ENCODE measurements at regions not wholly inside any gene's neighbourhood (a gene's known extent, or its start where the extent isn't known, plus 50 kb on each side); places are given as distances from the start of the nearest gene placed in this dataset.

DNA sequence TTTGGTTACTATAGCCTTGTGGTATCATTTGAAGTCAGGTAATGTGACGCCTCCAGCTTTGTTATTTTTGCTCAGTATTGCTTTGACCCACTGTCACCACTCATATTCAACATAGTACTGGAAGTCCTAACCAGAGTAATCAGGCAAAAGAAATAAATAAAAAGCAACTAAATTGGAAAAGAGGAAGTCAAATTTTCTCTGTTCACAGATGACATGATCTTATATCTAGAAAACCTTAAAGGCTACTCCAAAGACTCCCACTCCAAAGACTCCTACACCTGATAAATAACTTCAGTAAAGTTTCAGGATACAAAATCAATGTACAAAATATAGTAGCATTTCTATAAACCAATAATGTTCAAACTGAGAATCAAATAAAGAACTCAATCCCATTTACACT, 348.6 kb downstream of the CXXC4 start:
- in situ Hi-C loops (cut with HindIII; ENCODE audit: low sequenced_read_pairs), result no loop called here

DNA sequence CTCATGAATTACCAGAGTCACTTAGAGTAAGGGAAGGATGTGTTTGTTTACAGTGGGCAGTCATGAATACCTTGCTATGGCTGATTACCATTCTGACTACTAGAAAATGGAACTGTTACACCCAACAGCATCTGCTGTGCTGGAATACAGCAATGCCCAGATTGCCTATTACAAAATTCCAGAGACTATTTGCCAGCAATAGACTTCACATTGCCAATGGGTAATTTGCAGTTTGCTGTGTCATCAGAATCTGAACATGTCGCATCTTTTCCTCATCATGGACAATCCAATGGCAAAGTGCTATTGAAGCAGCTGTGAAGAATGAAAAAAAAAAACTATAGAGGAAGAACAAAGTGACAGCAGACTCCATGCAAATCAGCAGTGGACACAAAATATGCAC, 356.6 kb downstream of the CXXC4 start:
- in situ Hi-C loops (cut with HindIII; ENCODE audit: low sequenced_read_pairs), result no loop called here

DNA sequence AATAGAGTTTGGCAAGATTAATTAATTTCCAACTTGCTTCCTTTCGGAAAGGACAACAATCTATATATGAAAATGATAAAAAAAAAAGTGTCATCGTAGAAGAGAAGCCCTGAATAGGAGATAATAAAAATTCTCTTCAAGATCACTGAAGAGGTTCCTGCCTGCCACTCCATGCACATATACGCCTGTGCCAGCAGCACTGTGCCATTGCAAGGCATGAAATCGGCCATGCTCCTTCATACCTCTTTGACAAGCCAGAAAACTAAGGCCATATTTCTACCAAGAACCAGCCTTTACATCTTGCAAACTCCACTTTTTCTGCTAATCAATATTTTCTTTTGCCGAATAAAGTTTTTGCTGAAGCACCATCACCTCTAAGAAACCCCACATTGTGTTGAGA, 365.5 kb downstream of the CXXC4 start:
- in situ Hi-C loops (cut with HindIII; ENCODE audit: low sequenced_read_pairs), result no loop called here

DNA sequence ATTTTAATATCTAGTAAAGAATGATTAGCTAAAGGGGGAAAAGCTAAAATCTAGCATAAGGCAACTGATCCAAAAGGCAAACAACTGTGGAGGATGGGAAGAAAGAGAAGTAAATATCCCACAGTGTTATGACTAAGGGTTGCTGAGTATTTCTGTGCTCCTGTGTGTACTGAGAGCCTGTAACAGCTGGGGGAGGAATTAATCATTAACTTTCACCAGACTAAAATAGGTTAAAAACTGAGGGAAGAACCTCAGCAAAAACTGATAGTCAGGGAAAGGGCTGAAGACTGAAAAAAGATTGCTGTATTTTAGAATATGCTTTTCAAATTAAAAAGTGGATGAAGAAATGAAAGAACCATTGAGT, 365.9 kb downstream of the CXXC4 start:
- in situ Hi-C loops (cut with HindIII; ENCODE audit: low sequenced_read_pairs), result no loop called here

DNA sequence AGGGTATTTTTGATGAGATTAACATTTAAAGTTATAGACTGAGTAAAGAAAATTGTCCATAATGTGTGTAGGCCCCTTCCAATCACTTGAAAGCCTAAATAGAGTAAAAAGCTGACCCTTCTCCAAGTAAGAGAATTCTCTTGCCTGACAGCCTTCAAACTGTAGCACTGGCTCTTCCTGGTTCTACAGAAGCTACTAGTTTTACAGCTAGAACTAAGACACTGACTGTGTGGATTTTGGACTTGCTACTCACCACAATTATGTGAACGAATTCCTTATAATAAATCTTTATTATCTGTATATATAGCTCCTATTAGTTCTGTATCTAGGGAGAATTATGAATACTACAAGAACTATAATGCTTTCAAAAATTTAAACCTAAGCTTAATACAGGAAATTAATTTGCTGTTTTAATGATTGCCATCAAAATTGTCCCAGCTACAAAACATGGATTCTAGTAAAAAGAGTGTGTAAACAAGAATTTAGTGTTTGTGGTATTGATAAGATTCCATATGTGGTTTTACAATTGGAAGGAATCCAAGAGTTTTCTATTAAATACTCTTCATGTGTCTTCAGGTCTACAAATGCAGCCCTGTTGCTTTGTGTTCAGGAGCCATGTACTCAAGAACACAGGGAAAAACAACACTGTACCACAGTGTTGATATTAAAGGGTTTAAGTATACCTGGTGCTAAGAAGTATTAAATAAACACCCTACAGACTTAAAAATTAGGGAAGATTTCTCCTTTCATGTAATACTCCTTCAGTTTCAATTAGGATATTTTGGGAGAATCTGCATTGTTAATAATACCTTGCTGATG, 366.5 kb downstream of the CXXC4 start:
- in situ Hi-C loops (cut with HindIII; ENCODE audit: low sequenced_read_pairs), result no loop called here

DNA sequence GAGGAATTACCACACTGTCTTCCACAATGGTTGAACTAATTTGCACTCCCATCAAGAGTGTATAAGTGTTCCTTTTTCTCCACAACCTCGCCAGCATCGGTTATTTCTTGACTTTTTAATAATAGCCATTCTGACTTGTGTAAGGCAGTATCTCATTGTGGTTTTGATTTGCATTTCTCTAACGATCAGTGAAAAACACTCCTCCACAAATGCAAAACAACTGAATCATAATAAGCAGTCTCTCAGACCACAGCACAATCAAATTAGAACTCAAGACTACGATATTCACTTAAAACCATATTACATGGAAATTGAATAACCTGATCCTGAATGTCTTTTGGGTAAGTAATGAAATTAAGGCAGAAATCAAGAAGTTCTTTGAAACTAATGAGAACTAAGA, 371.7 kb downstream of the CXXC4 start:
- in situ Hi-C loops (cut with HindIII; ENCODE audit: low sequenced_read_pairs), result no loop called here

DNA sequence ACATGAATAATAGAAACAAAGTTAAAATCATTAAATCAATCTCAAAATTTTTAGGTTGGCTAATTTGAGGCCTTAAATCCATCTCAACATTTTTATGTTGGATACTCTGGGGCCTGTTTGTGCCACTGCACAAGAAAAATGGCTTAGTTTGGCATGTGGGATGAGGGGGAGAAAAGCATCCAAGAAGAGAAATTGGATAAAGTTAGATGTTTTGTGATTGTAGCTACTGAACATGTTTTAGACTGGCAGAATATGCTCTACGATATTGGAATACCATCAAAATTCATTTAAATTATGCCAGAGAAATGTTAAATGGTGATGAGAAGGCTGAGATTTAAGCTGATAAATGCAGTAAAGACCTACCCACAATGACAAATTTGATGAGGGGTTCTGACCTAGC, 376.9 kb downstream of the CXXC4 start:
- in situ Hi-C loops (cut with HindIII; ENCODE audit: low sequenced_read_pairs), result no loop called here

DNA sequence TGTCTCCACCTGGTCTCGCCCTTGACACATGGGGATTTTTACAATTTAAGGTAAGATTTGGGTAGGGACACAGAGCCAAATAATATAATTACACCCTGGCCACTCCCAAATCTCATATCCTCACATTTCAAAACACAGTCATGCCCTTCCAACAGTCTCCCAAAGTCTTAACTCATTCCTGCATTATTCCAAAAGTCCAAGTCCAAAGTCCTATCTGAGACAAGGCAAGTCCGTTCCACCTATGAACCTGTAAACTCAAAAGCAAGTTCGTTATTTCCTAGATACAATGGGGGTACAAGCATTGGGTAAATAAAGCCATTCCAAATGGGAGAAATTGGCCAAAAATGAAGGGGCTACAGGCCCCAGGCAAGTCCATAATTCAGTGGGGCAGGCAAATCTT, 380.8 kb downstream of the CXXC4 start:
- in situ Hi-C loops (cut with HindIII; ENCODE audit: low sequenced_read_pairs), result no loop called here

DNA sequence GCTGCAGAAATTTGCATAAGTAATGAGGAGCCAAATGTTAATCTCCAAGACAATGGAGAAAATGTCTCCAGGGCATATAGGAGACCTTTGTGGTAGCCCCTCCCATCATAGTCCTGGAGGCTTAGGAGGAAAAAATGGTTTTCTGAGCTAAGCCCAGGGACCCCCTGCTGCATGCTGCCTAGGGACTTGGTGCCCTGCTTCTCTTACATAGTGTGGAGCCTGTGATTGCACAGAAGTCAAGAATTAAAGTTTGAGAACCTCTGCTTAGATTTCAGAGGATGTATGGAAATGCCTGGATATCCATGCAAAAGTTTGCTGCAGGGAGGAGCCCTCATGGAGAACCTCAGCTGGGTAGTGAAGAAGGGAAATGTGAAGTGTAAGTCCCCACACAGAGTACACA, 379.4 kb upstream of the TACR3 start:
- in situ Hi-C loops (cut with HindIII; ENCODE audit: low sequenced_read_pairs), result no loop called here

DNA sequence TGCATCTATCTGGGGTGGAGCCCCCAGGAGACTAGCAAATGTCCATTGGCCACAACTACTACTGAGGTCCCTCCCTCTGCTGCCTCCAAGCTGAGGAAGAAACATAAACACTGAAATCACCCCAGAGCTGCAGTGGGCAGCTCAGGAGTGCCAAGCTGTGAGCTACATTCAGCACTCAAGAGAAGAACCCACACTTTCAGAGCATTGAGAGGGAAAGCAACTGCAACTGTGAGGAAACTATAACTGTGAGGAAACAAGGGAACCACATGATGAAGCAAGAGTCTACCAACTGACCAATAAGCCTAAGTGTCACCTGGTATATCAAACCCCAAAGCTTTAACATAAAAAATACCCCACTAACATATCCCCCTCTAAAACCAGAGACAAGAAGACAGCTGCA, 373.5 kb upstream of the TACR3 start:
- in situ Hi-C loops (cut with HindIII; ENCODE audit: low sequenced_read_pairs), result no loop called here

DNA sequence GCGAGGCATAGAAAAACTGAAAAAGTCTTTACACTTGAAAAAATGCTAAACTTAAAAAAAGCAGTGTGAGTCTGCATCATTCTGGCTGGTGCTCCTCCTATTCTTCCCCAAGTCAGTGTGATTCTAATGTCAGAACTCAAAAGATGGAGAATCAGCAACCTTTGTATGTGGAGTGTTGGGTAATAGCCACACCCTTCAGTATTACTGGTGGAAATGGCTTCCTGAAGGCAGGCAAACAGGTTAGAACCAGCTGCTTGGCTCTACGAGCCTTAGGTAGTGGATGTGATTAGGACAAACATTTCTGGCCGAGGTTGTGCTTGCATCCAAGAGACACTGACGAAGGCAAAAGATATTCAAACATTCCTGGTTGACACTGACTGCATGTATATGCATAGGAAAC, 353.4 kb upstream of the TACR3 start:
- in situ Hi-C loops (cut with HindIII; ENCODE audit: low sequenced_read_pairs), result no loop called here

DNA sequence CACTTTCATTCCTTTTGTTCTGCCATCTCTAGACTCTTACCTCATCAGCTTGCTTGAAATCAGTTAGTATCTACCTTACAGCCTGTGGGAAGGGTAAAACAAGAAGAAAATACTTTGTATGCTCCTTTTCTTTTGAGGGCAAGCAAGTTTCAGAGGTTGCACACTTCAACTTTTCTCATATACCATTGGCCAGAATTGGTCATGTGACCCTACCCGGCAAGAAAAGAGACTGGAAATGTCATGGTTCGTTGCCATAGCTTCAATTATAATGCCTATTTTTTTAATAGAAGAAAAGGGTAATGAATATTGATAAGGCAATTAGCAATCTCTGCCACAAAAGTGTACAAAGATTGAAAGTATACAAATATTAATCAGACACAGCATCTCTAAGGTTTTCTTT, 346.7 kb upstream of the TACR3 start:
- in situ Hi-C loops (cut with HindIII; ENCODE audit: low sequenced_read_pairs), result no loop called here

DNA sequence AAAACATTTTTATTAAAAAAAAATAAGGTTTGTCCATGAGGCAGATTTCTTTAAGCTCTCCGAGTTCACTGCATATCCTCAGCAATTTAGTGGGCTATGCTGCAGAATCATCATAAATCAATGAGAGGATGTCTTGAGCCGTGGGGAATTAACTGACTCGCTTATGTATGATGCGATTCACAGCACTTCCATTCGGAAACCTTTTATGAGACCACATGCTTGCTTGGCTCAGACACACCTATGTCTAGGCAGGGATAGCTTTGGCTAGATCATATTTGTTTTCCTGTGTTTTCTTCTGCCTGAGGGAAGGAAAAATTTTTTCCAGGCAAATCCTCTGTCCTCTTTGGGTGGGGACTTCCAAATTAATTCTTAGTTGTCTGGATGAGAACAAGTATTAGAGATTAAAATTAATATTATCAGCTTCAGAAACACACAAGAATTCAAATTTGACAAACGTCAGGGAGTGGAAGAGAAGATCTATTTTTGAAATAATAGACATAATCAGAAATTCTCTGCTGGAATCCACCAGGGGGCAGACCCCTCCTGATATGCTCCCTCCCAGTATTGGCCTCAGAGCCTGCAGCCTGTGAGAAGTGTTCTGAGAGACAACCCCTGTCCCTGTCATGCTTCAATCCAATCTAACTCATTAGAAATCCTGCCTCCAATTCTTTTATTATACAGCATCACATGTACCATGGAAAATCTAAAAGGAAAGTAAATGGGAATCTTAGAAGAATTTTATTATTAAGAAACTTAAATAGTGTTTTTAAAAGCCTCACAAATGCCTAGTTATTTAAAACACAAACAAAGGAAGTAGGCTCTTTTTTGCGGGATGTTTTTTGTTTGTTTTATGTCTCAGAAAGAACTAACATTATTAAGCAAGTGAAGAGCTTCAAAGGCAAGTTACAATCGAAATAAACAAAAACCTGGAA, 345.1 kb upstream of the TACR3 start:
- in situ Hi-C loops (cut with HindIII; ENCODE audit: low sequenced_read_pairs), result no loop called here

DNA sequence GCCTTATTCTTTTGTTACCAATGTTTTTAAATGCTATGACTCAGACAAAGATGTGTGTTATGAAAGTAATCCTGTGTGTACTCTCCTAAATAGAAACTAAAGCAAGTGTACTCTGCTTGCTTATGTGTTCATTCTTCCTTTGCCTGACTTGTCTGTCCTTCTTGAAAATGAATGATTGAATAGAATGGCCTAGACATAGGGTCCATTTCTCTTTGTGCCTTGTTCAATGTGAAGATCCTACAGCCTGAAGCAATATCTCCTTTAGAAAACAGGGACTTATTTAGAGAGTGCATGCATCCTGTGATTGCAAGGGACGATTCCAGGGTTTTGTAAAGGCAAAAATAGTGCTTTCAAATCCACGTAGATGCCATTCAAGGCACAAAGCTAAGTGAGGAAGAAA, 343.6 kb upstream of the TACR3 start:
- in situ Hi-C loops (cut with HindIII; ENCODE audit: low sequenced_read_pairs), result no loop called here

DNA sequence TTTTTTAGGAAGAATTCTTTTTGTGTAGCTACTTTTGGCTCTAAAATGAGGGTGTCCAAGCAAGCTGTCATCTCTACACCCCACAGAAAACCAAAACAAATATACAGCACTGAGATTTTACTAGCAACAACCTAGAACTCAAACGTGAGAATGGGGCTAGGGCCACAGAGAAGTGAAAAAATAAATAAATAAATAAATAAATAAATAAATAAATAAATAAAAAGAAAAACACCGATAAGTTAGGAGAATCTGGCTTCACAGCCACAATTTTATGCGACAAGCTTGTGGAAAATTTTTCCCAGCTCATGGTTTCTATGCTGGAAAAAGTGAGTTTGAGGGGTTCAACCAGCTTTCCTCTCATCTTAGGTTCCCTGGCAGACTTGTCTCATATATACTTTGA, 324.6 kb upstream of the TACR3 start:
- in situ Hi-C loops (cut with HindIII; ENCODE audit: low sequenced_read_pairs), result no loop called here

DNA sequence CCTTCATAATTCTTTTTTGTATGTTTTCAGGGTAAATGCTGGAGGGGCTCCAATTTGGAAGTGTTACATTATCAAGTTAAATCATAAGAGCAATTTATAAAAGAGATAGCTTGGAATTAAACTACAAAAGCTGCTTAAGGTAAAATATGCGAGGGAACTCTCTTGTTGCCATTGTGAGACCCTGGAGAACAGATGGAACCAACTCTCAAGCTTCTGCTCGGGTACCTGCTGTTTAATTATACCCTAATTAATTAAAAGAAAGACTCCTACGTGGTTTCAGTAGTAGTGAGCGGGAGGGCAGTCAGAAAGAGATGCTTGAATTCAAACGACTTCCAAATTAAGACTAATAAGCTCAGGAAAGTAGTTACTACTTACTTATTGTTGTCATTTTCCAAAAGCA, 313.1 kb upstream of the TACR3 start:
- in situ Hi-C loops (cut with HindIII; ENCODE audit: low sequenced_read_pairs), result no loop called here

DNA sequence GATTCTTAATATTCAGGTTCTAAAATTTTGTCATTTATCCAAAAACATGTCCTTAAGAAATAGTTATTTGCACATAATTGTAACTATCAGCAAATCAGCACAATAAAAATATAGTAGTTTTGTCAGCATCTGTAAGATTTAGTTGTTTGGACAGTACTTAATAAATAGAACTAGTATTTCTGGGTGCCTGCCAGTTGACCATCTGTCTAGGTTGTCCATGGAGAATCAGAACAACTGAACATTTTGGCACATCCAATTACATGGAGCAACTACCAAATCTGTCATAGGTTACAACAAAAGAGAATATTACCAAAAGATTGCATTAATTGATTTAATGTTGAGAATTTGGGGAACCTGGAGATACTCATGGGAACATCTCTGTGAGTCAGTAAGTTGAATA, 305.5 kb upstream of the TACR3 start:
- in situ Hi-C loops (cut with HindIII; ENCODE audit: low sequenced_read_pairs), result no loop called here

DNA sequence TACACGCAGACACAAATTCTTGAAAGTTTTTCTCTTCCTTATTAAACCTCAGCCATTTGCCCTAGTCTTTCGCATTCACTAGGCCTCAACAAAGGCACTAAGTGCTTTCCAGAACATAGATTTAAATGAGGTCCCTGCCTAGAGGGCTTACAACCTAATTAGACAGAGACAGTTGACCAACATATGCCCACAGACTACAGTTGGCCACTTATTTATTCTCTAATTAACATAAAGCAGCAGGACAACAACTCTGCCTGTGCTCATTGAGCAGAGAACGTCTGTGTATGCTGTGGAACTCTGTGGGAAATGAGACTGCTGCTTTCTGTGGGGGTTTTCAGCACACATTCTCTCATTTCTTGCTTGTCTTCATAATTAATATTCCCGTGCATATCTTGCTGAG, 303.0 kb upstream of the TACR3 start:
- in situ Hi-C loops (cut with HindIII; ENCODE audit: low sequenced_read_pairs), result no loop called here

DNA sequence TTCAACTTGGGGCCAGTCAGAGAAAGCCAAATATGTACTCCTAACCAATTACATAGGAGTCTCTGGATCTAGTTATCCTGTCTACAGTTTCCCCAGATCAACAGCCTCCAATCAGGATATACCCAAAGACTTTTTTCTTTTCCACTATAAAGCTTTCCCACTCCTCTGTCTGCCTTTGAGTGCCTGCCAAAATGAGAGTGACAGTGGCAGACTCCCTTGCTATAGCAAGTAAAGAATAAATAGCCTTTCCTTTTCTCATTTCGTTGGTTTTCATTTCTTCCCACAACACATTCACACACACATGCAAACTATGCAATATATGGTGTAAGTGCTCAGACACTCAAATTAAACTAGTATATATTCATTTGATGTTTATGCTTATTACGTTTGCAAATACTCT, 302.4 kb upstream of the TACR3 start:
- in situ Hi-C loops (cut with HindIII; ENCODE audit: low sequenced_read_pairs), result no loop called here

DNA sequence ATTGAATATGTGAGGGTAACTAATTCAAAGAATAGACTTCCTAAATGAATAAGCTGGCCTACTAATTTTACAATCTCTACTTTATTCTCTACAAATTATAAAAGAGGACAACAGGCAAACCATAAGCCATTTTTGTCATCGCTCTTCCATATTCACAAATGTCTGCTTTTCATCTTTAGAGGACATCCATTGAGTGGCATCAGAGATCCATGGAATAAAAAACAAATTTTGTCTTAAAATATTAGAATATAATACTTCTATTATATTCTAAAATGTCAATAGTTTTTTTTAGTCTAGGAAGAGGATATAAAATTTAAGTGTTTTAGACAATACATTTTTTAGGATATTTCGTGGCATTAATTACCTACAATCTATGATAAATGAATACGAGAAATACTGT, 300.9 kb upstream of the TACR3 start:
- in situ Hi-C loops (cut with HindIII; ENCODE audit: low sequenced_read_pairs), result no loop called here

DNA sequence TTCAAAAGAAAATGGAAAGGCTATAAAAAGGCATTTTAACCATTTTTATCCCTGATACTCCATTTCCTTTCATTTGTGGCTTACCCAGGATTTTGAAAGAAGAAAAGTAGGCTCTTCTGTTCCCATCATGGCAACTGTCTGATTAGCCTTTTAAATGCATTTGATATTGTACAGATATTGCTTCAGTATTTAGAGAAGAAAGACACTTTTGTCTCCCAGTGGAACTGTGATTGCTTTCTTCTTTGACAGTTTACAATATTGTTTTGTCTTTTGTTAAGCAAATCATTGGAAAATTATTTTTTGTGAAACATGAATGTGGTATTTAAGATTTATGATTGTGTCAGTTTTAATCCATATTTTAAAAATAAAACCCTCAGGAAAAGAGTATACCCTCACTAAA, 297.4 kb upstream of the TACR3 start:
- in situ Hi-C loops (cut with HindIII; ENCODE audit: low sequenced_read_pairs), result no loop called here

DNA sequence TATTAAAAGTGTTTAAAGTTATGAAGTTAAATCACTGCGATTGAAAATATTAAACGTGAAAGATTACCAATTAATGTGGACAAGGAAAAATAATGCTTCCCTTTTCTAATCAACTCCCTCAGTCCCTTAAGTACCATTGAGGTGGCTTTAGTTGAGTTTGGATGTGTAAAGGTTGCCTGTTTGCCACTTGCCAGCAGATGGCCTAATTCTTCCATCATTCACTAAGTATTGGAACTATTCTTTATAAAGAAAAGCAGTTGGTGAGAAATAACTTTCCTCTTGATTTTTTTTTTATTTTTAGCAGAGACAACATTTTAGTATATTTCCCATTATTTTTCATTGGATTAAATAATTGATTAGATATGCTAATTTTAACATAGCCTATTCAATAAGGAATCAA, 295.9 kb upstream of the TACR3 start:
- in situ Hi-C loops (cut with HindIII; ENCODE audit: low sequenced_read_pairs), result no loop called here

All from DLD1 (cell line).